ENCODE measurements at regions not wholly inside any gene's neighbourhood (a gene's known extent, or its start where the extent isn't known, plus 50 kb on each side); places are given as distances from the start of the nearest gene placed in this dataset.
A peak's percentile ranks its signal among the peaks of the same experiment; 100 is the strongest.

GRCh38 chr2:9741110-9741509 lies 102.2 kb upstream of the TAF1B start:
- Mint-ChIP-seq H3K27me3 (no peaks in the 10 kb centered on the region), H3K36me3 (ENCODE audit: low read depth) (no peaks in the 10 kb centered on the region), H3K4me3 (no peak overlapping the region), H3K9me3 (no peaks in the 10 kb centered on the region), H3K4me1 (ENCODE audit: low read depth) (peaks cover 35% of the 10 kb centered on the region), H3K27ac (no peak overlapping the region)

- H3K9me3 Mint-ChIP-seq: no peaks in the 10 kb centered on the region
- peaks cover 24% of the 10 kb centered on the region for H3K4me1 Mint-ChIP-seq (ENCODE audit: low read depth)
- H3K27ac Mint-ChIP-seq: no peak overlapping the region
- H3K36me3 Mint-ChIP-seq (ENCODE audit: low read depth): no peaks in the 10 kb centered on the region
- no peak overlapping the region for H3K4me3 Mint-ChIP-seq
- H3K27me3 Mint-ChIP-seq: no peaks in the 10 kb centered on the region
These were observed 100.7 kb upstream of the TAF1B start for GRCh38 chr2:9742601-9743000.

GRCh38 chr2:9744256-9745004 lies 98.8 kb upstream of the TAF1B start:
- no peak overlapping the region for H3K4me3 Mint-ChIP-seq
- H3K27ac Mint-ChIP-seq: no peak overlapping the region
- no peaks in the 10 kb centered on the region for H3K27me3 Mint-ChIP-seq
- H3K36me3 Mint-ChIP-seq (ENCODE audit: low read depth): no peaks in the 10 kb centered on the region
- no peaks in the 10 kb centered on the region for H3K9me3 Mint-ChIP-seq
- H3K4me1 Mint-ChIP-seq (ENCODE audit: low read depth): peaks cover 20% of the 10 kb centered on the region

- Mint-ChIP-seq H3K4me1 (ENCODE audit: low read depth) (peaks cover 19% of the 10 kb centered on the region), H3K9me3 (no peaks in the 10 kb centered on the region), H3K27me3 (no peaks in the 10 kb centered on the region), H3K4me3 (no peak overlapping the region), H3K27ac (no peak overlapping the region), H3K36me3 (ENCODE audit: low read depth) (no peaks in the 10 kb centered on the region)
These were observed 97.9 kb upstream of the TAF1B start for GRCh38 chr2:9745153-9745899.

- Mint-ChIP-seq H3K27ac (no peak overlapping the region), H3K27me3 (no peaks in the 10 kb centered on the region), H3K4me3 (no peak overlapping the region), H3K4me1 (ENCODE audit: low read depth) (peaks cover 36% of the 10 kb centered on the region), H3K36me3 (ENCODE audit: low read depth) (no peaks in the 10 kb centered on the region), H3K9me3 (no peaks in the 10 kb centered on the region)
These were observed 95.9 kb upstream of the TAF1B start for GRCh38 chr2:9747396-9747795.

- H3K4me1 Mint-ChIP-seq (ENCODE audit: low read depth): peaks cover 48% of the 10 kb centered on the region
- peaks cover 3% of the 10 kb centered on the region for H3K27me3 Mint-ChIP-seq
- no peak overlapping the region for H3K27ac Mint-ChIP-seq
- no peaks in the 10 kb centered on the region for H3K36me3 Mint-ChIP-seq (ENCODE audit: low read depth)
- no peak overlapping the region for H3K4me3 Mint-ChIP-seq
- H3K9me3 Mint-ChIP-seq: no peaks in the 10 kb centered on the region
These were observed 94.7 kb upstream of the TAF1B start for GRCh38 chr2:9748577-9748976.

- Mint-ChIP-seq H3K9me3 (no peaks in the 10 kb centered on the region), H3K27me3 (peaks cover 9% of the 10 kb centered on the region), H3K36me3 (ENCODE audit: low read depth) (no peaks in the 10 kb centered on the region), H3K27ac (peak overlapping the region; percentile 58), H3K4me1 (ENCODE audit: low read depth) (peaks cover 59% of the 10 kb centered on the region), H3K4me3 (no peak overlapping the region)
These were observed 93.6 kb upstream of the TAF1B start for GRCh38 chr2:9749546-9750223.

GRCh38 chr2:9750224-9751215 lies 92.8 kb upstream of the TAF1B start:
- H3K27me3 Mint-ChIP-seq: peaks cover 16% of the 10 kb centered on the region
- H3K4me3 Mint-ChIP-seq: no peak overlapping the region
- no peaks in the 10 kb centered on the region for H3K36me3 Mint-ChIP-seq (ENCODE audit: low read depth)
- no peak overlapping the region for H3K27ac Mint-ChIP-seq
- peaks cover 65% of the 10 kb centered on the region for H3K4me1 Mint-ChIP-seq (ENCODE audit: low read depth)
- H3K9me3 Mint-ChIP-seq: no peaks in the 10 kb centered on the region

GRCh38 chr2:9751831-9752230 lies 91.4 kb upstream of the TAF1B start:
- Mint-ChIP-seq H3K27me3 (peaks cover 28% of the 10 kb centered on the region), H3K27ac (no peak overlapping the region), H3K4me3 (no peak overlapping the region), H3K36me3 (ENCODE audit: low read depth) (no peaks in the 10 kb centered on the region), H3K9me3 (no peaks in the 10 kb centered on the region), H3K4me1 (ENCODE audit: low read depth) (peaks cover 65% of the 10 kb centered on the region)

GRCh38 chr2:9752441-9753275 lies 90.6 kb upstream of the TAF1B start:
- H3K4me1 Mint-ChIP-seq (ENCODE audit: low read depth): peaks cover 71% of the 10 kb centered on the region
- H3K36me3 Mint-ChIP-seq (ENCODE audit: low read depth): no peaks in the 10 kb centered on the region
- H3K27ac Mint-ChIP-seq: peak overlapping the region; percentile 31
- H3K4me3 Mint-ChIP-seq: peak overlapping the region; percentile 62
- H3K9me3 Mint-ChIP-seq: no peaks in the 10 kb centered on the region
- peaks cover 35% of the 10 kb centered on the region for H3K27me3 Mint-ChIP-seq

- peaks cover 71% of the 10 kb centered on the region for H3K4me1 Mint-ChIP-seq (ENCODE audit: low read depth)
- no peaks in the 10 kb centered on the region for H3K9me3 Mint-ChIP-seq
- H3K27me3 Mint-ChIP-seq: peaks cover 40% of the 10 kb centered on the region
- peak overlapping the region; percentile 62 for H3K4me3 Mint-ChIP-seq
- no peaks in the 10 kb centered on the region for H3K36me3 Mint-ChIP-seq (ENCODE audit: low read depth)
- H3K27ac Mint-ChIP-seq: peak overlapping the region; percentile 86
These were observed 90.0 kb upstream of the TAF1B start for GRCh38 chr2:9753276-9753600.

GRCh38 chr2:9753665-9754531 lies 89.4 kb upstream of the TAF1B start:
- H3K9me3 Mint-ChIP-seq: no peaks in the 10 kb centered on the region
- H3K4me1 Mint-ChIP-seq (ENCODE audit: low read depth): peaks cover 64% of the 10 kb centered on the region
- peak overlapping the region; percentile 28 for H3K4me3 Mint-ChIP-seq
- peak overlapping the region; percentile 86 for H3K27ac Mint-ChIP-seq
- no peaks in the 10 kb centered on the region for H3K36me3 Mint-ChIP-seq (ENCODE audit: low read depth)
- peaks cover 47% of the 10 kb centered on the region for H3K27me3 Mint-ChIP-seq

GRCh38 chr2:9754532-9754887 lies 88.8 kb upstream of the TAF1B start:
- H3K27ac Mint-ChIP-seq: peak overlapping the region; percentile 43
- H3K9me3 Mint-ChIP-seq: no peaks in the 10 kb centered on the region
- H3K27me3 Mint-ChIP-seq: peaks cover 53% of the 10 kb centered on the region
- peaks cover 58% of the 10 kb centered on the region for H3K4me1 Mint-ChIP-seq (ENCODE audit: low read depth)
- H3K36me3 Mint-ChIP-seq (ENCODE audit: low read depth): no peaks in the 10 kb centered on the region
- peak overlapping the region; percentile 28 for H3K4me3 Mint-ChIP-seq
